ENCODE measurements at regions not wholly inside any gene's neighbourhood (a gene's known extent, or its start where the extent isn't known, plus 50 kb on each side); places are given as distances from the start of the nearest gene placed in this dataset.

GRCh38 chr5:67248703-67249589 is 52.3 kb upstream of the CD180 start:
- TF ChIP-seq TAF1 (IDR thresholded peaks at IDR 0.05; ENCODE audit: low read depth, low read length) (no peak), POU2F2 (IDR thresholded peaks at IDR 0.05; ENCODE audit: low read depth, low read length) (no peak), SPI1 (IDR thresholded peaks at IDR 0.05; ENCODE audit: low read depth, low read length) (no peak), POLR2AphosphoS5 (IDR thresholded peaks at IDR 0.05; ENCODE audit: low read depth, low read length) (no peak), PAX5 (IDR thresholded peaks at IDR 0.05; ENCODE audit: insufficient read depth, low read length, severe bottlenecking) (no peak), POLR2A (IDR thresholded peaks at IDR 0.05; ENCODE audit: low read depth, low read length) (no peak)
- FAIRE-seq = no peak
- DNase-seq (ENCODE audit: insufficient read length, low spot score) = no peak

- TF ChIP-seq POU2F2 (IDR thresholded peaks at IDR 0.05; ENCODE audit: low read depth, low read length) (no peak), POLR2AphosphoS5 (IDR thresholded peaks at IDR 0.05; ENCODE audit: low read depth, low read length) (no peak), PAX5 (IDR thresholded peaks at IDR 0.05; ENCODE audit: insufficient read depth, low read length, severe bottlenecking) (no peak), TAF1 (IDR thresholded peaks at IDR 0.05; ENCODE audit: low read depth, low read length) (no peak), POLR2A (IDR thresholded peaks at IDR 0.05; ENCODE audit: low read depth, low read length) (no peak), SPI1 (IDR thresholded peaks at IDR 0.05; ENCODE audit: low read depth, low read length) (no peak)
- FAIRE-seq (no peak), DNase-seq (ENCODE audit: insufficient read length, low spot score) (no peak)
Observed at GRCh38 chr5:67246546-67247268, 50.1 kb upstream of the CD180 start.
